ENCODE measurements at regions not wholly inside any gene's neighbourhood (a gene's known extent, or its start where the extent isn't known, plus 50 kb on each side); places are given as distances from the start of the nearest gene placed in this dataset.

DNA sequence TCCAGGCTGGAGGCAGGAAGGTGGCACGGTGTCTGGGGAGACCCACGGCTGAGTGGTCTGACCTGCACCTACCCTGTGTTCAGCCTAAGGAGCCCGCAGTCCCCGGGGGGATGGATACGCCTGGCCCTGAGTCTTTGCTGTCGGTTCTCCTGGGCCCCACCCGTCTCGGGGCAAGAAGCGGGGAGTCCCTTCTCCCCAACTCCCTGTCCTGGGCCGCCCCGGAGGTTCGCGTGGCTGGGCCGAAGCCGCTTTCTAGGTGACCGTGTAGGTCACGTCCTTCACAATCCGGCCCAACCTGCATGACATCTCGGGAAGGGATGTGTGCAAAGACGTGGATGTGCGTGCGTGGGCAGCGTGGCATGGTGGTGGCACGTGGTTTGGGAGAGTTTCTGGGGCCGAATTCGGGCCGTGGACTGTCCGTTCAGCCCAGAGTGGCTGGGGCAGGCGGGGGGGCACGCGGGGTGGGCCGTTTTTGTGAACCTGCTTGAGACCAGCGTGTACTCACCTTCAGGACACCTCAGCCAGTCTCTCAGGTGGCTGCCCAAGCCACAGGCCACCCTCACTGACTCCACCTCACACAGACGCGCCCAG is 103.3 kb downstream of the PTPRS start:
- TF ChIP-seq, protein P1, sequence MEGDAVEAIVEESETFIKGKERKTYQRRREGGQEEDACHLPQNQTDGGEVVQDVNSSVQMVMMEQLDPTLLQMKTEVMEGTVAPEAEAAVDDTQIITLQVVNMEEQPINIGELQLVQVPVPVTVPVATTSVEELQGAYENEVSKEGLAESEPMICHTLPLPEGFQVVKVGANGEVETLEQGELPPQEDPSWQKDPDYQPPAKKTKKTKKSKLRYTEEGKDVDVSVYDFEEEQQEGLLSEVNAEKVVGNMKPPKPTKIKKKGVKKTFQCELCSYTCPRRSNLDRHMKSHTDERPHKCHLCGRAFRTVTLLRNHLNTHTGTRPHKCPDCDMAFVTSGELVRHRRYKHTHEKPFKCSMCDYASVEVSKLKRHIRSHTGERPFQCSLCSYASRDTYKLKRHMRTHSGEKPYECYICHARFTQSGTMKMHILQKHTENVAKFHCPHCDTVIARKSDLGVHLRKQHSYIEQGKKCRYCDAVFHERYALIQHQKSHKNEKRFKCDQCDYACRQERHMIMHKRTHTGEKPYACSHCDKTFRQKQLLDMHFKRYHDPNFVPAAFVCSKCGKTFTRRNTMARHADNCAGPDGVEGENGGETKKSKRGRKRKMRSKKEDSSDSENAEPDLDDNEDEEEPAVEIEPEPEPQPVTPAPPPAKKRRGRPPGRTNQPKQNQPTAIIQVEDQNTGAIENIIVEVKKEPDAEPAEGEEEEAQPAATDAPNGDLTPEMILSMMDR (IDR thresholded peaks at IDR 0.05; ENCODE audit: insufficient read depth, low read depth, low read length), result no peak
- no peak for TF ChIP-seq EZH2 (IDR thresholded peaks at IDR 0.05; ENCODE audit: insufficient read depth, low read length)

Measured in astrocyte (in vitro differentiated cells and primary cell).